WTC11 (cell line): ENCODE measurements at regions not wholly inside any gene's neighbourhood (a gene's known extent, or its start where the extent isn't known, plus 50 kb on each side); places are given as distances from the start of the nearest gene placed in this dataset.

Experiments
- ATAC-seq: fragments of 200-7000 bp; cut with Tn5 transposase; 2 replicates; pipeline ENCODE4 v1.10.0; 2021; ENCODE audit warnings: mild to moderate bottlenecking, moderate library complexity
- CTCF ChIA-PET: fragments of 300-600 bp; sonication (Branson Sonifier 250); formaldehyde crosslinking; loops from one replicate; lab custom pipeline; 2021; ENCODE audit warnings: antibody characterized with exemption; lab: Charles Lee
- POLR2A ChIA-PET: fragments of 350-600 bp; sonication (Branson Sonifier 250); formaldehyde crosslinking; loops from one replicate; lab custom pipeline; 2021; ENCODE audit warnings: antibody characterized with exemption; lab: Charles Lee
- DNase-seq: peaks from one replicate; pipeline ENCODE4 v3.0.0; 2021; ENCODE audit warnings: low spot score
- H3K27ac Mint-ChIP-seq: 2 replicates; pipeline ENCODE4 v1.8.0; 2021; ENCODE audit warnings: mixed read lengths
- H3K27me3 Mint-ChIP-seq: 2 replicates; pipeline ENCODE4 v1.8.0; 2021; ENCODE audit warnings: low read depth, mild to moderate bottlenecking, moderate library complexity, mixed read lengths
- H3K36me3 Mint-ChIP-seq: 2 replicates; pipeline ENCODE4 v1.8.0; 2021; ENCODE audit warnings: mixed read lengths
- H3K4me1 Mint-ChIP-seq: 2 replicates; pipeline ENCODE4 v1.8.0; 2022; ENCODE audit warnings: mixed read lengths
- H3K4me3 Mint-ChIP-seq: 2 replicates; pipeline ENCODE4 v1.8.0; 2021; ENCODE audit warnings: mild to moderate bottlenecking, moderate library complexity, mixed read lengths
- H3K9me3 Mint-ChIP-seq: 2 replicates; pipeline ENCODE4 v1.8.0; 2021; ENCODE audit warnings: mixed read lengths
- ATF1 ChIP-seq: sonication (generic); formaldehyde crosslinking; IDR thresholded peaks from 2 replicates; pipeline ENCODE4 v1.8.1; 2023; ENCODE audit warnings: mild to moderate bottlenecking, moderate library complexity, missing genetic modification reagents
- ATF3 ChIP-seq: sonication (generic); formaldehyde crosslinking; conservative IDR thresholded peaks from 2 replicates; pipeline ENCODE4 v1.8.1; 2022; ENCODE audit warnings: mild to moderate bottlenecking, missing genetic modification reagents
- ATF6 ChIP-seq: sonication (generic); formaldehyde crosslinking; IDR thresholded peaks from 2 replicates; pipeline ENCODE4 v1.8.1; 2023; ENCODE audit warnings: mild to moderate bottlenecking, missing genetic modification reagents
- CREM ChIP-seq: sonication (generic); formaldehyde crosslinking; IDR thresholded peaks from 2 replicates; pipeline ENCODE4 v1.8.1; 2022; ENCODE audit warnings: mild to moderate bottlenecking, missing genetic modification reagents, moderate library complexity
- ELF4 ChIP-seq: sonication (generic); formaldehyde crosslinking; IDR thresholded peaks from 2 replicates; pipeline ENCODE4 v1.8.1; 2022; ENCODE audit warnings: low read depth, mild to moderate bottlenecking, moderate library complexity, missing genetic modification reagents
- EMX1 ChIP-seq: fragments of 250-450 bp; sonication (Bioruptor Pico); IDR thresholded peaks from 2 replicates; pipeline ENCODE4 v1.8.0; 2021; ENCODE audit warnings: mild to moderate bottlenecking
- FOXJ3 ChIP-seq: sonication (generic); formaldehyde crosslinking; IDR thresholded peaks from 2 replicates; pipeline ENCODE4 v1.9.0; 2021; ENCODE audit warnings: missing genetic modification reagents, mild to moderate bottlenecking, borderline replicate concordance
- FOXP1 ChIP-seq: sonication (generic); formaldehyde crosslinking; IDR thresholded peaks from 2 replicates; pipeline ENCODE4 v1.8.0; 2022; ENCODE audit warnings: missing genetic modification reagents, mild to moderate bottlenecking, moderate library complexity, borderline replicate concordance
- GTF2I ChIP-seq: fragments of 250-450 bp; sonication (Bioruptor Pico); conservative IDR thresholded peaks from 2 replicates; pipeline ENCODE4 v1.4.0; 2021; ENCODE audit warnings: mild to moderate bottlenecking
- HMGA2 ChIP-seq: fragments of 250-450 bp; sonication (Bioruptor Pico); IDR thresholded peaks from 2 replicates; pipeline ENCODE4 v1.4.0; 2021; ENCODE audit warnings: mild to moderate bottlenecking, moderate library complexity
- JAZF1 ChIP-seq: fragments of 250-450 bp; sonication (Bioruptor Pico); IDR thresholded peaks from 2 replicates; pipeline ENCODE4 v1.9.0; 2021; ENCODE audit warnings: moderate library complexity, mild to moderate bottlenecking, inconsistent platforms
- NR1H2 ChIP-seq: sonication (generic); formaldehyde crosslinking; IDR thresholded peaks from 2 replicates; pipeline ENCODE4 v1.9.0; 2021; ENCODE audit warnings: mild to moderate bottlenecking, moderate library complexity, missing genetic modification reagents
- SMAD4 ChIP-seq: sonication (generic); formaldehyde crosslinking; IDR thresholded peaks from 2 replicates; pipeline ENCODE4 v1.8.0; 2022; ENCODE audit warnings: mild to moderate bottlenecking, missing genetic modification reagents
- SOX15 ChIP-seq: fragments of 250-450 bp; sonication (Bioruptor Pico); IDR thresholded peaks from 2 replicates; pipeline ENCODE4 v1.9.0; 2021; ENCODE audit warnings: mild to moderate bottlenecking
- SP1 ChIP-seq: sonication (generic); formaldehyde crosslinking; conservative IDR thresholded peaks from 2 replicates; pipeline ENCODE4 v1.8.1; 2022; ENCODE audit warnings: missing genetic modification reagents
- TEAD1 ChIP-seq: sonication (generic); formaldehyde crosslinking; IDR thresholded peaks from 2 replicates; pipeline ENCODE4 v1.8.0; 2022; ENCODE audit warnings: mild to moderate bottlenecking, missing genetic modification reagents
- ZNF232 ChIP-seq: sonication (generic); formaldehyde crosslinking; IDR thresholded peaks from 2 replicates; pipeline ENCODE4 v1.8.0; 2022; ENCODE audit warnings: mild to moderate bottlenecking, missing genetic modification reagents
- ZNF317 ChIP-seq: sonication (generic); formaldehyde crosslinking; IDR thresholded peaks from 2 replicates; pipeline ENCODE4 v1.8.1; 2023; ENCODE audit warnings: low read depth, mild to moderate bottlenecking, moderate library complexity, missing genetic modification reagents, borderline replicate concordance
- ZNF416 ChIP-seq: fragments of 250-450 bp; sonication (Bioruptor Pico); IDR thresholded peaks from 2 replicates; pipeline ENCODE4 v1.9.0; 2021; ENCODE audit warnings: mild to moderate bottlenecking, inconsistent platforms
- ZNF423 ChIP-seq: fragments of 250-450 bp; sonication (Bioruptor Pico); IDR thresholded peaks from 2 replicates; pipeline ENCODE4 v2.1.2; 2022; ENCODE audit warnings: mild to moderate bottlenecking, moderate library complexity
- TF ChIP-seq, protein P1 (sequence below): sonication (generic); formaldehyde crosslinking; IDR thresholded peaks from 2 replicates; pipeline ENCODE4 v1.8.1; 2023; ENCODE audit warnings: mild to moderate bottlenecking, moderate library complexity, missing genetic modification reagents
- TF ChIP-seq, protein P2 (sequence below): fragments of 250-450 bp; sonication (Bioruptor Pico); IDR thresholded peaks from 2 replicates; pipeline ENCODE4 v1.9.0; 2021; ENCODE audit warnings: mild to moderate bottlenecking
- TF ChIP-seq, protein P3 (sequence below): sonication (generic); formaldehyde crosslinking; IDR thresholded peaks from 2 replicates; pipeline ENCODE4 v1.8.0; 2023; ENCODE audit warnings: missing genetic modification reagents

GRCh38 chr1:81606656-81607055, 194.1 kb upstream of the ADGRL2 start:
- DNase-seq (no peak), ATAC-seq (no peak)
- H3K4me3 Mint-ChIP-seq = no peak overlapping the region
- no peaks in the 10 kb centered on the region for H3K36me3 Mint-ChIP-seq
- ChIA-PET CTCF (no interaction called here), POLR2A (no interaction called here)
- H3K27me3 Mint-ChIP-seq = peaks cover 48% of the 10 kb centered on the region
- H3K9me3 Mint-ChIP-seq = peaks cover 3% of the 10 kb centered on the region
- TF ChIP-seq NR1H2 (CRISPR knock-in tag) (no peak), FOXJ3 (CRISPR knock-in tag) (no peak), SP1 (CRISPR knock-in tag) (no peak), ZNF232 (no peak), JAZF1 (CRISPR knock-in tag) (no peak), HMGA2 (CRISPR knock-in tag) (no peak), ZNF423 (CRISPR knock-in tag) (no peak), CREM (CRISPR knock-in tag) (no peak), ELF4 (CRISPR knock-in tag) (no peak), ZNF416 (CRISPR knock-in tag) (no peak), TEAD1 (CRISPR knock-in tag) (no peak), ATF6 (CRISPR knock-in tag) (no peak), ATF1 (no peak), SMAD4 (CRISPR knock-in tag) (no peak), GTF2I (CRISPR knock-in tag) (no peak), ATF3 (CRISPR knock-in tag) (no peak), EMX1 (CRISPR knock-in tag) (no peak), ZNF317 (CRISPR knock-in tag) (no peak)
- TF ChIP-seq, protein P1, sequence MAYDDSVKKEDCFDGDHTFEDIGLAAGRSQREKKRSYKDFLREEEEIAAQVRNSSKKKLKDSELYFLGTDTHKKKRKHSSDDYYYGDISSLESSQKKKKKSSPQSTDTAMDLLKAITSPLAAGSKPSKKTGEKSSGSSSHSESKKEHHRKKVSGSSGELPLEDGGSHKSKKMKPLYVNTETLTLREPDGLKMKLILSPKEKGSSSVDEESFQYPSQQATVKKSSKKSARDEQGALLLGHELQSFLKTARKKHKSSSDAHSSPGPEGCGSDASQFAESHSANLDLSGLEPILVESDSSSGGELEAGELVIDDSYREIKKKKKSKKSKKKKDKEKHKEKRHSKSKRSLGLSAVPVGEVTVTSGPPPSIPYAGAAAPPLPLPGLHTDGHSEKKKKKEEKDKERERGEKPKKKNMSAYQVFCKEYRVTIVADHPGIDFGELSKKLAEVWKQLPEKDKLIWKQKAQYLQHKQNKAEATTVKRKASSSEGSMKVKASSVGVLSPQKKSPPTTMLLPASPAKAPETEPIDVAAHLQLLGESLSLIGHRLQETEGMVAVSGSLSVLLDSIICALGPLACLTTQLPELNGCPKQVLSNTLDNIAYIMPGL = no peak
- TF ChIP-seq, protein P2, sequence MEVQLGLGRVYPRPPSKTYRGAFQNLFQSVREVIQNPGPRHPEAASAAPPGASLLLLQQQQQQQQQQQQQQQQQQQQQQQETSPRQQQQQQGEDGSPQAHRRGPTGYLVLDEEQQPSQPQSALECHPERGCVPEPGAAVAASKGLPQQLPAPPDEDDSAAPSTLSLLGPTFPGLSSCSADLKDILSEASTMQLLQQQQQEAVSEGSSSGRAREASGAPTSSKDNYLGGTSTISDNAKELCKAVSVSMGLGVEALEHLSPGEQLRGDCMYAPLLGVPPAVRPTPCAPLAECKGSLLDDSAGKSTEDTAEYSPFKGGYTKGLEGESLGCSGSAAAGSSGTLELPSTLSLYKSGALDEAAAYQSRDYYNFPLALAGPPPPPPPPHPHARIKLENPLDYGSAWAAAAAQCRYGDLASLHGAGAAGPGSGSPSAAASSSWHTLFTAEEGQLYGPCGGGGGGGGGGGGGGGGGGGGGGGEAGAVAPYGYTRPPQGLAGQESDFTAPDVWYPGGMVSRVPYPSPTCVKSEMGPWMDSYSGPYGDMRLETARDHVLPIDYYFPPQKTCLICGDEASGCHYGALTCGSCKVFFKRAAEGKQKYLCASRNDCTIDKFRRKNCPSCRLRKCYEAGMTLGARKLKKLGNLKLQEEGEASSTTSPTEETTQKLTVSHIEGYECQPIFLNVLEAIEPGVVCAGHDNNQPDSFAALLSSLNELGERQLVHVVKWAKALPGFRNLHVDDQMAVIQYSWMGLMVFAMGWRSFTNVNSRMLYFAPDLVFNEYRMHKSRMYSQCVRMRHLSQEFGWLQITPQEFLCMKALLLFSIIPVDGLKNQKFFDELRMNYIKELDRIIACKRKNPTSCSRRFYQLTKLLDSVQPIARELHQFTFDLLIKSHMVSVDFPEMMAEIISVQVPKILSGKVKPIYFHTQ (CRISPR knock-in tag) = no peak
- no peak overlapping the region for H3K27ac Mint-ChIP-seq
- H3K4me1 Mint-ChIP-seq = peaks cover 27% of the 10 kb centered on the region

DNA sequence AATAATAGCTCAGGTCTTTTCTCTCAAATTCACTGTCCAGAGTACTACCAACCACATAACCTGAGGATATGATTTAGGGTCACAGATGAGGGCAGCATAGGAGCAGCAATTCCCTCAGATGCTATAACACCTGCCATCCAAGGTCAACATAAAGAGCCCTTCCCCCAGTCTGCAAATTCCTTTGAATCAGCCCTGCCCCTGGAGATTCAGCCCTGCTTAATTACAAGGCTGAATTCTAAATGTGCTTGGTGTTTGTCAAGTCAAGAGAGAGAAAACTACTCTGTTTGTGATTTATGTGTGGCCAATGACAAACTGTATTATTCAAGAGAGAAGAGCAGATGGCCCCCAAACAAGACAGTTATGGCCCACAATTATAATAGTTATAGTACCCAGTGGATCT, 195.7 kb upstream of the ADGRL2 start:
- CTCF ChIA-PET = interaction anchor here (0.8 kb wide), 1 partner anchor 299 kb away, joined by 3 read pairs; no protein-coding TSS in a partner anchor
- H3K4me1 Mint-ChIP-seq = peaks cover 26% of the 10 kb centered on the region
- TF ChIP-seq FOXP1 (no peak), TEAD1 (CRISPR knock-in tag) (no peak), ELF4 (CRISPR knock-in tag) (no peak), ATF6 (CRISPR knock-in tag) (no peak), SOX15 (CRISPR knock-in tag) (no peak)
- TF ChIP-seq, protein P2 (CRISPR knock-in tag) = no peak
- TF ChIP-seq, protein P3, sequence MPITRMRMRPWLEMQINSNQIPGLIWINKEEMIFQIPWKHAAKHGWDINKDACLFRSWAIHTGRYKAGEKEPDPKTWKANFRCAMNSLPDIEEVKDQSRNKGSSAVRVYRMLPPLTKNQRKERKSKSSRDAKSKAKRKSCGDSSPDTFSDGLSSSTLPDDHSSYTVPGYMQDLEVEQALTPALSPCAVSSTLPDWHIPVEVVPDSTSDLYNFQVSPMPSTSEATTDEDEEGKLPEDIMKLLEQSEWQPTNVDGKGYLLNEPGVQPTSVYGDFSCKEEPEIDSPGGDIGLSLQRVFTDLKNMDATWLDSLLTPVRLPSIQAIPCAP (CRISPR knock-in tag) = no peak

More for the DNA sequence above, 195.7 kb upstream of the ADGRL2 start:
- Mint-ChIP-seq H3K4me3 (no peak overlapping the region), H3K9me3 (no peaks in the 10 kb centered on the region), H3K36me3 (no peaks in the 10 kb centered on the region), H3K27ac (no peak overlapping the region), H3K27me3 (peaks cover 32% of the 10 kb centered on the region)
- no peak for DNase-seq
- ATAC-seq = peak; percentile 77
- POLR2A ChIA-PET = no interaction called here
